GM23338 (cell line): ENCODE measurements at regions not wholly inside any gene's neighbourhood (a gene's known extent, or its start where the extent isn't known, plus 50 kb on each side); places are given as distances from the start of the nearest gene placed in this dataset.

Experiments
- ETS1 ChIP-seq: IDR thresholded peaks from 2 replicates; pipeline ENCODE4 v1.6.1; 2016; ENCODE audit warnings: antibody characterized with exemption
- EZH2 ChIP-seq: fragments of 200-600 bp; sonication (generic); IDR thresholded peaks from one replicate; pipeline ENCODE4 v1.8.0; 2017; ENCODE audit warnings: antibody characterized with exemption, mild to moderate bottlenecking, low read depth; ENCODE audit not compliant: unreplicated experiment
- NANOG ChIP-seq: IDR thresholded peaks from 2 replicates; pipeline ENCODE4 v1.6.1; 2016; ENCODE audit warnings: antibody characterized with exemption, borderline replicate concordance
- POLR2AphosphoS5 ChIP-seq: IDR thresholded peaks from 2 replicates; pipeline ENCODE4 v1.6.1; 2016; ENCODE audit warnings: antibody characterized with exemption, low read depth
- REST ChIP-seq: IDR thresholded peaks from one replicate; pipeline ENCODE4 v1.6.1; 2018; ENCODE audit warnings: antibody characterized with exemption; ENCODE audit not compliant: unreplicated experiment
- TF ChIP-seq, protein P1 (sequence below), 2 experiments: fragments of 200-600 bp in 1 of 2; sonication (generic) in 1 of 2; conservative IDR thresholded peaks; 2 replicates each; pipeline versions ENCODE4 v1.5.1 to v1.6.1; 2016 to 2017; ENCODE audit warnings: antibody characterized with exemption in 2 of 2, low read depth in 2 of 2, mild to moderate bottlenecking in 2 of 2, moderate library complexity in 1 of 2

- TF ChIP-seq REST, result no peak
- TF ChIP-seq, protein P1, sequence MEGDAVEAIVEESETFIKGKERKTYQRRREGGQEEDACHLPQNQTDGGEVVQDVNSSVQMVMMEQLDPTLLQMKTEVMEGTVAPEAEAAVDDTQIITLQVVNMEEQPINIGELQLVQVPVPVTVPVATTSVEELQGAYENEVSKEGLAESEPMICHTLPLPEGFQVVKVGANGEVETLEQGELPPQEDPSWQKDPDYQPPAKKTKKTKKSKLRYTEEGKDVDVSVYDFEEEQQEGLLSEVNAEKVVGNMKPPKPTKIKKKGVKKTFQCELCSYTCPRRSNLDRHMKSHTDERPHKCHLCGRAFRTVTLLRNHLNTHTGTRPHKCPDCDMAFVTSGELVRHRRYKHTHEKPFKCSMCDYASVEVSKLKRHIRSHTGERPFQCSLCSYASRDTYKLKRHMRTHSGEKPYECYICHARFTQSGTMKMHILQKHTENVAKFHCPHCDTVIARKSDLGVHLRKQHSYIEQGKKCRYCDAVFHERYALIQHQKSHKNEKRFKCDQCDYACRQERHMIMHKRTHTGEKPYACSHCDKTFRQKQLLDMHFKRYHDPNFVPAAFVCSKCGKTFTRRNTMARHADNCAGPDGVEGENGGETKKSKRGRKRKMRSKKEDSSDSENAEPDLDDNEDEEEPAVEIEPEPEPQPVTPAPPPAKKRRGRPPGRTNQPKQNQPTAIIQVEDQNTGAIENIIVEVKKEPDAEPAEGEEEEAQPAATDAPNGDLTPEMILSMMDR (conservative IDR thresholded peaks at IDR 0.05; ENCODE audit: low read depth in 2 of 2), result no peak
- no peak for TF ChIP-seq POLR2AphosphoS5
- TF ChIP-seq EZH2, result no peak
- no peak for TF ChIP-seq NANOG
- no peak for TF ChIP-seq ETS1
Measured at GRCh38 chr2:47238638-47239037, 62.3 kb upstream of the CALM2 start.
